Activated CD4-positive, alpha-beta T cell treated with anti-CD3 and anti-CD28 coated beads, Interleukin-2, amount 10 ng/mL, durations not matched to agents 24 days and 14 days (primary cell): ENCODE measurements at regions not wholly inside any gene's neighbourhood (a gene's known extent, or its start where the extent isn't known, plus 50 kb on each side); places are given as distances from the start of the nearest gene placed in this dataset.
"Not testable (repeated sequence)": the region's sequence is repeated elsewhere in the genome, so short reads cannot be mapped to it uniquely, and the experiment has no call there.

Source experiments
- DNase-seq: peaks from one replicate; pipeline ENCODE4 v3.0.0; 2022
- H3K27ac Mint-ChIP-seq: one replicate; pipeline ENCODE4 v1.8.0; 2022; ENCODE audit warnings: mild to moderate bottlenecking, mixed read lengths
- H3K27me3 Mint-ChIP-seq: one replicate; pipeline ENCODE4 v1.8.0; 2022; ENCODE audit warnings: mixed read lengths
- H3K36me3 Mint-ChIP-seq: one replicate; pipeline ENCODE4 v1.8.0; 2022; ENCODE audit warnings: low read depth, mild to moderate bottlenecking, mixed read lengths
- H3K4me1 Mint-ChIP-seq: one replicate; pipeline ENCODE4 v1.8.0; 2021; ENCODE audit warnings: mixed read lengths
- H3K4me3 Mint-ChIP-seq: one replicate; pipeline ENCODE4 v1.8.0; 2022; ENCODE audit warnings: mild to moderate bottlenecking, moderate library complexity, mixed read lengths
- H3K9me3 Mint-ChIP-seq: one replicate; pipeline ENCODE4 v1.8.0; 2021; ENCODE audit warnings: mixed read lengths
- intact Hi-C: fragments of 100-400 bp; cut with micrococcal nuclease; formaldehyde crosslinking; loops from one replicate; pipeline ENCODE4 v1.15.1; 2023

DNA sequence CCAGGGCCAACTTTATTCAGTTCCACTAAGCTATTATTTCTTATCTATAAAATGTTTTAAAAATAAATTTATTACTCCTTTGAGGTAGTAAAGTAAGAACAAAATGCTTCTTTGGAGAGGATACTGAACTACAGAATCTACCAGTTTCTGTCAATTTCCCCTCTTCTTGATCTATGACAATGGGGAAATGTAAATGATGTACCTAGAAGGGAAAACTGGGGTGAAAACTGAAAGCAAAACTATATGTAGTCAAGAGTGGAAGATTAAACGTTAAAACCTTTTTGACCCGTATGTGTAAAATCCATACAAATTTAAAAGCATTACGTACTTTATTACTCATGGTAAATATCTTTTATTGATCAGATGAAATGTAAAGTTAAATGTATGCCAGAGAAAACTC, 1287.8 kb upstream of the TMEFF2 start:
- H3K36me3 Mint-ChIP-seq: no peaks in the 10 kb centered on the region
- H3K27me3 Mint-ChIP-seq: no peaks in the 10 kb centered on the region
- no peak for DNase-seq
- no peaks in the 10 kb centered on the region for H3K9me3 Mint-ChIP-seq
- peak overlapping the region; percentile 52 for H3K4me3 Mint-ChIP-seq
- peaks cover 3% of the 10 kb centered on the region for H3K4me1 Mint-ChIP-seq
- H3K27ac Mint-ChIP-seq: no peak overlapping the region
- intact Hi-C loops: no loop called here

DNA sequence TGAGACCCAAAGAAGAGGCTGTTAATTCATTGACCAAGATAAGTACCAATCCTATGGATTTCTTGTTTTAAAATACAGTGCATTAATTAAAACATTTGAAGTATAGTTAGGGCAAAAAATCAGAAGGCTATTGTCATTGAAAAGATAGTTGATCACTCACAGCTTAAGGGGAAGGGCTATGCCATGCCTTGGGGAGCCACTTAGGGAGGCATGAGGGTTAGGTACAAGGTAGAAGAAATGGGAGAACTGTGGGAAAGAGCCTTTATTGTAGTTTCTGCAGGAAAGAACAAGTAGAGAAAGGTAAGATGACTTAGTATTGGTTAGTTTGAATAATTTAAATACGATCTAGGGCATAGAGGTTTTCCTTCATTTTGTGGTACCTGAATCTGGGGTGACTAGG, 1285.5 kb upstream of the TMEFF2 start:
- no peaks in the 10 kb centered on the region for H3K27me3 Mint-ChIP-seq
- no peaks in the 10 kb centered on the region for H3K9me3 Mint-ChIP-seq
- no peak for DNase-seq
- no peak overlapping the region for H3K4me3 Mint-ChIP-seq
- no peaks in the 10 kb centered on the region for H3K36me3 Mint-ChIP-seq
- H3K27ac Mint-ChIP-seq: no peak overlapping the region
- intact Hi-C loops: no loop called here
- peaks cover 3% of the 10 kb centered on the region for H3K4me1 Mint-ChIP-seq

DNA sequence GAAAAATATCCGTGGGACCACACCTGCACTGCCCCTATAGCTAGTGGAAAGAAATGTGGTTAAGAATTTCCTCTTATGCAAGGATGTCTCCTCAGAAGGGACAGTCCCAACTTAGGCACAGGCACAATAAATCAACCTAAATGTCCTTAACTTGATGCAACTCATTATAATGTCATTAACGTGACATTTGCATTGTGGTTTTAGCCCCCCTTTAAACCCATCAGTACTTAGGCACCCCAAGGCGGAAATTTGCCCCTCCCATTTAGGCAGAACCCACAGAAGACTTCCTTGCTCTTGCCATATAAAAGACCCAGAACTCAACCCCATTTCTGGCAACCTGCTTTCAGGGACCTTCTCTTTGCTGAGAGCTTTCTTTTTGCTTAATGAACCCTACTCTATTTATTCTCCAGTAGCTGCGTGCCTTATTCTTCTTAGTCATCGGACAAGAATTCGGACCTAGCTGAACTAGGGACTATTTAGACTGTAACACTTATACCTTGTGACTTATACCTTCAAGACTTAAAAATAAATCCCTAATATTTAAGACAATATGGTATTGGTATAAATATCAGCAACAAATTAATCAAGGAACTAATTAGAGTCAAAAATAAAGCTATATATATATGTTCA, 1281.6 kb upstream of the TMEFF2 start:
- intact Hi-C loops: no loop called here
- DNase-seq: no peak
- H3K27me3 Mint-ChIP-seq: no peaks in the 10 kb centered on the region

DNA sequence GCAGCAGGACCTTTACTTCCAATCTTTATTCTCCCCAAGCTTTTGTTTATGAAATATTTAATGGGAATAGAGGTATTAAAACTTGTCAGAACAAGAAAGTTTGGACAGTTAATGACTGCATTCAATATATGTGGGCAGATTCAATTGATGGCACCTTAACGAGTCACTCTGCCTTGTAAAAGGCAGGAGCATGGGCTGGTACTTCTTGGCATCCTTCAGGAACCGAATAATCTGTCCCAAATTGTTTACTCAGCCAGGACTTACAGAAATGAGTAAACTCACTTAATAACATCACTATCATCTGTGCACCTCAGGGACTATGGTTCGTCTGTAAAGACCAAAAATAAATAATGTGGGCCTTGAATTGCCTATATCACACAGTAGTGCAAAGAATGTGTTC, 1280.3 kb upstream of the TMEFF2 start:
- Mint-ChIP-seq H3K36me3 (no peaks in the 10 kb centered on the region), H3K9me3 (no peaks in the 10 kb centered on the region), H3K27ac (no peak overlapping the region), H3K27me3 (no peaks in the 10 kb centered on the region), H3K4me1 (no peaks in the 10 kb centered on the region), H3K4me3 (no peak overlapping the region)
- intact Hi-C loops: no loop called here
- DNase-seq: no peak

More for the DNA sequence above, 1281.6 kb upstream of the TMEFF2 start:
- H3K4me1 Mint-ChIP-seq: no peaks in the 10 kb centered on the region
- no peak overlapping the region for H3K4me3 Mint-ChIP-seq
- H3K9me3 Mint-ChIP-seq: no peaks in the 10 kb centered on the region
- no peak overlapping the region for H3K27ac Mint-ChIP-seq
- H3K36me3 Mint-ChIP-seq: no peaks in the 10 kb centered on the region

DNA sequence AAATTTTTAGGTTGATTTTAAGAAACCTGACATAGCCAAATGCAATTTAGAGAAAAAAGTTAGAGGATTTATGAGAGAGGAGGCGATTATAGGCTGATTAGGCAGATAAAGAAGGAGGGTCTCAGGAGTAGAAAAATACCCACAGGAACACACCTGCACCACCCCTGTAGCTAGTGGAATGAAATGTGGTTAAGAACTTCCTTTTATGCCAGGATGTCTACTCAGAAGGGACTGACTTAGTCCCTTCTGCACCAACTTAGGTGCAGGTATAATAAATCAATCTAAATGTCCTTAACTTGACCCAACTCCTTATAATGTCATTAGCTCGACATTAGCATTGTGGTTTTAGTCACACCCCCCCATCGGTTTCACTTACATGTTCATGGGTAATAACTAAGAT, 1274.5 kb upstream of the TMEFF2 start:
- intact Hi-C loops: no loop called here
- H3K36me3 Mint-ChIP-seq: no peaks in the 10 kb centered on the region
- H3K27ac Mint-ChIP-seq: no peak overlapping the region
- no peak for DNase-seq
- H3K9me3 Mint-ChIP-seq: no peaks in the 10 kb centered on the region
- no peak overlapping the region for H3K4me3 Mint-ChIP-seq
- H3K27me3 Mint-ChIP-seq: no peaks in the 10 kb centered on the region
- no peaks in the 10 kb centered on the region for H3K4me1 Mint-ChIP-seq

DNA sequence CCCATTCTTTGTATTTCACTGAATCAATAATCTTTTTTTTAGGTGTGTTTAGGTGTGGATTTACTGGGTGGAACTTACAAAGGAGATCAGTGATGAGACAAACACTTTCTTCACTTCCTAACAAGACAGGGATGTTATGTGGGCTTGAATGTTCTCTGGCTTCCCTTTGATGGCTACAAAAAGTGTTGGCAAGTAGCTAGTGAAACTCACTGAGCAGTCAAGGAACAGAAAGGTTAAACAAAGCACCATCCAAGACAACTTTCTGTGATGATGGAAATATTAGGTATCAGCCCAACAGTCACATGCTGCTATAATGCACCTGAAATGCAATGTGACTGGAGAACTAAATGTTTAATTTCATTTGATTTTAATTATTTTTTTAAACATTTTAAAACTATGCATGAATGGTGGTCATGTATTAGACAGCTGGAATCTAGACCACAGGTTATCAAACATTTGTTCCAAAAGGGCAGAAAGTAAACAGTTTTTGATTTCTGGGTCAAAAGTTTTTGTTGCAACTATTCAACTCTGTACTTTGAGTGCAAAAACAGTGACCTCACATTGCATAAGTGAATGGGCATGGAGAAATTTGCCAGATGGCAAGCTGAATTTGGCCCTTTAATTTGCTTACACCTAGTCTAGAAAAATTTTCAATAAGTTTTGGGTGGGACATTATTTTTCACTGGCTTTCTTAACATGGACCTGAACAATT, 1272.7 kb upstream of the TMEFF2 start:
- H3K4me1 Mint-ChIP-seq: no peaks in the 10 kb centered on the region
- intact Hi-C loops: no loop called here
- H3K36me3 Mint-ChIP-seq: no peaks in the 10 kb centered on the region
- H3K4me3 Mint-ChIP-seq: no peak overlapping the region
- H3K27ac Mint-ChIP-seq: no peak overlapping the region
- no peaks in the 10 kb centered on the region for H3K9me3 Mint-ChIP-seq
- no peak for DNase-seq
- no peaks in the 10 kb centered on the region for H3K27me3 Mint-ChIP-seq

DNA sequence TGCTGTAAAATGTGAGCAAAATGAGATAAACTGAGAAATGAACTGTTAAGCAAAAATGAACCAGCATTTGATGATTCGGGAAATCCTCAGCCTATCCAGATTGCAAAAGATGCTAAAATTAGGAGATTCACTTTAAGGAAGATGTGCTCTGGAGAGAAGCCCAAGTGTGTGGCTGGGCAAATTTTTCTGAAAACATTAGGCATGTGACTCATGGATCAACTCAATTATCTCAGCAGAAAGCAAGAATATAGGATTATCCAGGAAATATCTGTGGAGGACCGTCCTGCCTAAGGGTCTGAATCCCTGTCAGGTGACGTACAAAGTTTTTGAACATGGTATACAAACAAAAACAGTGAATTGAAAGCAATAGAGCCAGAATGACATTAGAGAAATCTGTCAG, 1268.3 kb upstream of the TMEFF2 start:
- Mint-ChIP-seq H3K4me1 (no peaks in the 10 kb centered on the region), H3K36me3 (no peaks in the 10 kb centered on the region), H3K4me3 (no peak overlapping the region), H3K27me3 (no peaks in the 10 kb centered on the region), H3K9me3 (no peaks in the 10 kb centered on the region), H3K27ac (no peak overlapping the region)
- intact Hi-C loops: no loop called here
- DNase-seq: no peak

DNA sequence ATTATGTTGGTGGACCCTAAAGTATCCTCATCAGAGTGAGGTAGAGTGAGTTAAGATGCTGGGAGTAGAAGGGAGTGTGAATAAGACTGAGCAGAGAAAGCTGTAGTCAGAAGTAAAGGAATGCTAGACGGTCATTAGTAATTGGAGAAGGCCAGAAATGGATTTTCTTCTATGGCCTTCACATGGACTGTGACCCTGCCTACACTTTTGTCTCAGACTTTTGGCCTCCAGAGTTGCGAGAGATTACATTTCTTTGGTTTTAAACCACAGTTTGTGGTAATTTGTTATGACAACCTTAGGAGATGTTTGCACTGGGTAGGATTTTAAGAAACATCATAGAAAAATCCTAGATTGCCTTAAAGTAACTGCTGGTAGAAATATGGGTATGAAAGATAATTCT, 1267.7 kb upstream of the TMEFF2 start:
- no peak overlapping the region for H3K4me3 Mint-ChIP-seq
- no peaks in the 10 kb centered on the region for H3K9me3 Mint-ChIP-seq
- no peaks in the 10 kb centered on the region for H3K4me1 Mint-ChIP-seq

DNA sequence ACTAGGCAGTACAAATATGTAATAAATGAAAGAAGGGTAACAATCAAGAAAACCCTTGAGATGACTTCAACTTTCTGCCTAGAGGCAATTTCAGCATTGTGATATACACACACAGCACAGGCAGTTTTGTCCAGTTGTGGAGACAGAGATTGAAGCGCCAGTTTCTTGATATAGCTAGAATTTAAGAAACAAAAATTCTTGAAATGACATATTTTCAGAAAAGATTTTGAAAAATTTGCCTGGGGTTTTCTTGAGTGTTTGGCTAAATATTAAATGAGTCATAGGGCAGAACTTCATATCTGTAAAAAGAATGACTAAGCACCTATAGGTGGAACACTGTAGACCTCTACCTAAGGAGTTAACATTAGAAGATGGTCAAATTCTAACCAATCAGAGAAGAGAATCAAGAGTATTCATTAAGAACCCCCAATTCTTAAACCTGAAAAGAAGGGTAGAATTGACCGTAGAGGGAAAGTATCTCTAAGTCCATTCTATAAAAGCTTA, 1266.8 kb upstream of the TMEFF2 start:
- no peak overlapping the region for H3K4me3 Mint-ChIP-seq

More for the DNA sequence above, 1267.7 kb upstream of the TMEFF2 start:
- DNase-seq: no peak
- no peaks in the 10 kb centered on the region for H3K27me3 Mint-ChIP-seq
- intact Hi-C loops: no loop called here
- no peak overlapping the region for H3K27ac Mint-ChIP-seq
- H3K36me3 Mint-ChIP-seq: no peaks in the 10 kb centered on the region

DNA sequence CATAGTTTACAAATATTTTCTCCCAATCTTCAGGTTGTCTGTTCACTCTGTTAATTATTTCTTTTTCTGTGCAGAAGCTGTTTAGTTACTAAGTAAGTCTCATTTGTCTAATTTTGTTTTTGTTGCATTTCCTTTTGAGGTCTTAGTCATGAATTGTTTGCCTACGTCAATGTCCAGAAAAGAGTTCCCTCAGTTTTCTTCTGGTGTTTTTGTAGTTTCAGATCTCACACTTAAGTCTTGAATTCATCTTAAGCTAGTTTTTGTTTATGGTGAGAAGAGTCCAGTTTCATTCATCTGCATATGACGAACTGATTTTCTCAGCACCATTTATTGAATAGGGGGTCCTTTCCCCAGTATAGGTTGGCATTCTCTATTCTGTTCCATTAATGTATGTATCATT, 1252.2 kb upstream of the TMEFF2 start:
- intact Hi-C loops: no loop called here
- H3K9me3 Mint-ChIP-seq: no peaks in the 10 kb centered on the region
- H3K4me3 Mint-ChIP-seq: no peak overlapping the region
- no peaks in the 10 kb centered on the region for H3K27me3 Mint-ChIP-seq
- no peaks in the 10 kb centered on the region for H3K36me3 Mint-ChIP-seq
- no peak for DNase-seq
- no peak overlapping the region for H3K27ac Mint-ChIP-seq
- H3K4me1 Mint-ChIP-seq: no peaks in the 10 kb centered on the region

More for the DNA sequence above, 1266.8 kb upstream of the TMEFF2 start:
- no peaks in the 10 kb centered on the region for H3K27me3 Mint-ChIP-seq
- no peaks in the 10 kb centered on the region for H3K9me3 Mint-ChIP-seq
- no peaks in the 10 kb centered on the region for H3K4me1 Mint-ChIP-seq
- DNase-seq: no peak
- intact Hi-C loops: no loop called here
- H3K27ac Mint-ChIP-seq: no peak overlapping the region
- no peaks in the 10 kb centered on the region for H3K36me3 Mint-ChIP-seq

DNA sequence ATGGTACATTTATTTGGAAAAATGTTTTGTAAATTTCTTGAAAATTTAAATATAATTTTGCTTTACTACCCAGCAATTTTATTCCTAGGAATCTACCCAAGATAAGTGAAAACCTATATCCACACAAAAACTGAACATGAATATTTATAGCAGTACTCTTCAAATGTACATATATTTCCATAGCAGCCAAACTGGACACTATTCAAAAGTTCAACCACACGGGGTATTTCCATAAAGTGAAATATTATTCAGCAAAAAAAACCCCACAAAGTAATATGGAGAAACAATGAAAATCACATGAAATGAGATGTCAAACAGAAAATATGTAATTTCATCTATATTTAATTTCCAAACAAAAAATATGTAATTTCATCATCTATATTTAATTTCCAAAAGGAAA, 1247.6 kb upstream of the TMEFF2 start:
- intact Hi-C loops: no loop called here
- H3K27ac Mint-ChIP-seq: no peak overlapping the region
- no peak for DNase-seq
- H3K4me3 Mint-ChIP-seq: no peak overlapping the region
- no peaks in the 10 kb centered on the region for H3K9me3 Mint-ChIP-seq
- H3K27me3 Mint-ChIP-seq: no peaks in the 10 kb centered on the region
- H3K4me1 Mint-ChIP-seq: no peaks in the 10 kb centered on the region
- no peaks in the 10 kb centered on the region for H3K36me3 Mint-ChIP-seq

DNA sequence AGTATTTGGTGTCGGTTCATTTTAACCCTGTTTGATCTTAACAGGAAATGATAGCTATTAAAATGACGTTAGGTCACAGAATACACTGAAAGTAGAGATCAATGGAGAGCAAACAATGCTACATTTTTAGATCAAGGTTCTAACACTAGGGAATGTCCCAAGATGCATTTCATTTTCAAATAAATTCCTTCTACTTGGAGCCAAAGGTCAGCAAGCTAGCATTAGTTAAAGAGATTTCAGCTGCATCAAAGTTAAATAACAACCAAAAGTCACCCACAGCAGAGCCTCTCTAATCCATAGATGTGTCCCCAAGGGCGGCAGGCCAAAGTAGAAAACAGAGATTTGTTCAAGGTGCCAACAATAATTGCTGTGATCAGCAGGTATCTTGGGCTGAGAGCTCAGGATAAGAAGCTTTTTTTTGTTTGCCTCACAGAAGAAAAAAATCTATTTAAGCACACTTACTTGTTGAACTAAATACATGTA, 1233.6 kb upstream of the TMEFF2 start:
- Mint-ChIP-seq H3K4me1 (no peaks in the 10 kb centered on the region), H3K27me3 (no peaks in the 10 kb centered on the region), H3K4me3 (no peak overlapping the region), H3K9me3 (no peaks in the 10 kb centered on the region), H3K27ac (no peak overlapping the region), H3K36me3 (no peaks in the 10 kb centered on the region)
- DNase-seq: no peak
- intact Hi-C loops: no loop called here

DNA sequence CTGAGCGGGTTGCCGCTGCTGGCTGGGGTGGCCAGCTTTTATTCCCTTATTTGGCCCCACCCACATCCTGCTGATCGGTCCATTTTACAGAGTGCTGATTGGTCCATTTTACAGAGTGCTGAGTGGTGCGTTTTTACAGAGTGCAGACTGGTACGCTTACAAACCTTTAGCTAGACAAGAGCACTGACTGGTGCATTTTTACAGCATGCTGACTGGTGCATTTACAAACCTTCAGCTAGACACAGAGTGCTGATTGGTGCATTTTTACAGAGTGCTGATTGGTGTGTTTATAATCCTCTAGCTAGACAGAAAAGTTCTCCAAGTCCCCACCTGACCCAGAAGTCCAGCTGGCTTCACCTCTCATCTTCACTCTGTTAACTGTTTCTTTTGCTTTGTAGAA, 1217.6 kb upstream of the TMEFF2 start:
- H3K4me1 Mint-ChIP-seq, H3K27ac Mint-ChIP-seq, intact Hi-C loops, H3K4me3 Mint-ChIP-seq, H3K36me3 Mint-ChIP-seq, H3K27me3 Mint-ChIP-seq, DNase-seq, H3K9me3 Mint-ChIP-seq: not testable (repeated sequence)

DNA sequence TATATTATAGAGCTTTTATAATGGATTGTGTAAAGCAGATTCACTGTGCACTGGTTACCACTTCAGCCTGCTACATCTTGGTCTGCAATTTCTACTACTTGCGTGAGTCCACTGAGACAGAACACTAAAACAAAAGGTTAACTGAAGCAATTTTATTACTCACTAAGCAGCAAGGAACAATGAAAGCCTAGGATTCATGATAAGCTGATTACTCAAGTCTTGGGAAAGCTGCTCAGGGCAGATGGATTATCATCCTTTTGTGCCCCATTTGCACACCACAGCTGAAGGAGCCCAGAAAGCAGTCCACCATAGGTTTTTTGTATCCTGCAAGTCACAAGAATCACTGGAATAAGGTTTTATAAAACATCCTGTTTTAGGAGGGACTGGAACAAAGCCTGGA, 1215.2 kb upstream of the TMEFF2 start:
- no peaks in the 10 kb centered on the region for H3K4me1 Mint-ChIP-seq
- DNase-seq: no peak
- H3K4me3 Mint-ChIP-seq: no peak overlapping the region
- H3K36me3 Mint-ChIP-seq: no peaks in the 10 kb centered on the region
- peaks cover 6% of the 10 kb centered on the region for H3K9me3 Mint-ChIP-seq
- no peak overlapping the region for H3K27ac Mint-ChIP-seq
- intact Hi-C loops: no loop called here
- no peaks in the 10 kb centered on the region for H3K27me3 Mint-ChIP-seq

DNA sequence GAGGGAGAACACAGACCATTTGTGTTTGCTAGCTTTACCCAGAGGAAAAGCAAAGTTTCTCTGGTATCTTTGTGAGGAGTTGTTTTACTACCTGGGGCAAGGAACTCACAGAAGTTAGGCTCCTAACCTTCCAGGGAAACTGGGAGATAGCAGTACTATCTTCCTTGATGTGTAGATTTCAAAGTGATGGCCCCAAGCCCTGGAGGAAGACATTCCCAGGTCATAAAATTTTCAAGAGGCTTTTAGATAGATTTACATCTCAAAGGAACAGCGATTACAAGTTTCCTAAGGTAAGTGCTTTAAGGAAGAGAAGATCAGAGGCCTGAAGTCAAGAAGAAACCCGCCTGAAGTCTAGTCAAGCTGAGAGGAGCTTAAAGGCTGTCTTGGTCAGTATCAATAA, 1187.8 kb upstream of the TMEFF2 start:
- H3K9me3 Mint-ChIP-seq: no peaks in the 10 kb centered on the region
- no peaks in the 10 kb centered on the region for H3K36me3 Mint-ChIP-seq
- H3K4me1 Mint-ChIP-seq: no peaks in the 10 kb centered on the region
- no peak for DNase-seq
- no peak overlapping the region for H3K4me3 Mint-ChIP-seq
- H3K27ac Mint-ChIP-seq: no peak overlapping the region
- intact Hi-C loops: no loop called here
- H3K27me3 Mint-ChIP-seq: no peaks in the 10 kb centered on the region
